NT2/D1 (cell line): ENCODE measurements at regions not wholly inside any gene's neighbourhood (a gene's known extent, or its start where the extent isn't known, plus 50 kb on each side); places are given as distances from the start of the nearest gene placed in this dataset.

Source experiments
- SUZ12 ChIP-seq: IDR thresholded peaks from 2 replicates; pipeline ENCODE4 v1.6.1; 2011; ENCODE audit not compliant: insufficient read length, insufficient read depth; ENCODE audit errors: extremely low read depth
- YY1 ChIP-seq: IDR thresholded peaks from 2 replicates; pipeline ENCODE4 v1.6.1; 2011; ENCODE audit not compliant: insufficient read length, insufficient read depth
- ZNF274 ChIP-seq: IDR thresholded peaks from 2 replicates; pipeline ENCODE4 v1.6.1; 2011; ENCODE audit warnings: mild to moderate bottlenecking, low read depth, low read length

DNA sequence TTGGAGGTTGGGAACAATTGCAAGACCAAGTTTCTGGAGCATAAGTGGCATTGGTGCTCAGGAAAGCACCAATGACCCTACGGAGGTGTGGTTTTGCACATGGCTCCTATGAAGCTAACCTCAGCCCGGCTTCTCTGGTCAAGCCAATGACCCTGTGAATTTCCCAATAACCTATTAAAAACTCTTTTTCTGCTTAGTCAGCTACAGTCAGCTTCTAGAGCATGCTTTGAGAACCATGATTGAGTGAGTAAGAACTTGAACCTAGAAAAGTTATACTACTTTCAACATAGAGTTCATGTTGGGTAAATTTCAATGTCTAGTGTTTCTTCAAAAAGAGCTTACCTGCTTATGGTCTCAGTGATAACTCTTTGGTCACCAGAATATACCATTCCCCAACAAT lies 163.2 kb downstream of the RSL24D1 start:
- TF ChIP-seq YY1, result no peak
- TF ChIP-seq ZNF274, result no peak
- no peak for TF ChIP-seq SUZ12
